WTC11 (cell line): ENCODE measurements at regions not wholly inside any gene's neighbourhood (a gene's known extent, or its start where the extent isn't known, plus 50 kb on each side); places are given as distances from the start of the nearest gene placed in this dataset.

Experiments
- ATAC-seq: fragments of 200-7000 bp; cut with Tn5 transposase; 2 replicates; pipeline ENCODE4 v1.10.0; 2021; ENCODE audit warnings: mild to moderate bottlenecking, moderate library complexity
- CTCF ChIA-PET: fragments of 300-600 bp; sonication (Branson Sonifier 250); formaldehyde crosslinking; loops from one replicate; lab custom pipeline; 2021; ENCODE audit warnings: antibody characterized with exemption; lab: Charles Lee
- POLR2A ChIA-PET: fragments of 350-600 bp; sonication (Branson Sonifier 250); formaldehyde crosslinking; loops from one replicate; lab custom pipeline; 2021; ENCODE audit warnings: antibody characterized with exemption; lab: Charles Lee
- DNase-seq: peaks from one replicate; pipeline ENCODE4 v3.0.0; 2021; ENCODE audit warnings: low spot score
- H3K27ac Mint-ChIP-seq: 2 replicates; pipeline ENCODE4 v1.8.0; 2021; ENCODE audit warnings: mixed read lengths
- H3K27me3 Mint-ChIP-seq: 2 replicates; pipeline ENCODE4 v1.8.0; 2021; ENCODE audit warnings: low read depth, mild to moderate bottlenecking, moderate library complexity, mixed read lengths
- H3K36me3 Mint-ChIP-seq: 2 replicates; pipeline ENCODE4 v1.8.0; 2021; ENCODE audit warnings: mixed read lengths
- H3K4me1 Mint-ChIP-seq: 2 replicates; pipeline ENCODE4 v1.8.0; 2022; ENCODE audit warnings: mixed read lengths
- H3K4me3 Mint-ChIP-seq: 2 replicates; pipeline ENCODE4 v1.8.0; 2021; ENCODE audit warnings: mild to moderate bottlenecking, moderate library complexity, mixed read lengths
- H3K9me3 Mint-ChIP-seq: 2 replicates; pipeline ENCODE4 v1.8.0; 2021; ENCODE audit warnings: mixed read lengths
- CBFB ChIP-seq: sonication (generic); formaldehyde crosslinking; IDR thresholded peaks from 2 replicates; pipeline ENCODE4 v1.8.1; 2022; ENCODE audit warnings: mild to moderate bottlenecking, low read depth, missing genetic modification reagents
- E2F4 ChIP-seq: sonication (generic); formaldehyde crosslinking; IDR thresholded peaks from 2 replicates; pipeline ENCODE4 v1.8.1; 2022; ENCODE audit warnings: low read depth, mild to moderate bottlenecking, moderate library complexity, missing genetic modification reagents, borderline replicate concordance
- E2F5 ChIP-seq: sonication (generic); formaldehyde crosslinking; IDR thresholded peaks from 2 replicates; pipeline ENCODE4 v1.8.1; 2022; ENCODE audit warnings: mild to moderate bottlenecking, moderate library complexity, missing genetic modification reagents
- ESRRA ChIP-seq: sonication (generic); formaldehyde crosslinking; IDR thresholded peaks from 2 replicates; pipeline ENCODE4 v1.8.1; 2022; ENCODE audit warnings: mild to moderate bottlenecking, missing genetic modification reagents, borderline replicate concordance
- HMGA2 ChIP-seq: fragments of 250-450 bp; sonication (Bioruptor Pico); IDR thresholded peaks from 2 replicates; pipeline ENCODE4 v1.4.0; 2021; ENCODE audit warnings: mild to moderate bottlenecking, moderate library complexity
- JAZF1 ChIP-seq: fragments of 250-450 bp; sonication (Bioruptor Pico); IDR thresholded peaks from 2 replicates; pipeline ENCODE4 v1.9.0; 2021; ENCODE audit warnings: moderate library complexity, mild to moderate bottlenecking, inconsistent platforms
- KAT7 ChIP-seq: sonication (generic); formaldehyde crosslinking; IDR thresholded peaks from 2 replicates; pipeline ENCODE4 v1.8.1; 2023; ENCODE audit warnings: missing genetic modification reagents, mild to moderate bottlenecking, borderline replicate concordance
- MLX ChIP-seq: sonication (generic); formaldehyde crosslinking; IDR thresholded peaks from 2 replicates; pipeline ENCODE4 v1.8.1; 2023; ENCODE audit warnings: mild to moderate bottlenecking, missing genetic modification reagents, moderate library complexity
- NFATC4 ChIP-seq: fragments of 250-450 bp; sonication (Bioruptor Pico); IDR thresholded peaks from 2 replicates; pipeline ENCODE4 v1.9.0; 2021; ENCODE audit warnings: mild to moderate bottlenecking
- OVOL2 ChIP-seq: fragments of 250-450 bp; sonication (Bioruptor Pico); IDR thresholded peaks from 2 replicates; pipeline ENCODE4 v1.9.0; 2021; ENCODE audit warnings: mild to moderate bottlenecking, borderline replicate concordance
- STAT6 ChIP-seq: sonication (generic); formaldehyde crosslinking; conservative IDR thresholded peaks from 2 replicates; pipeline ENCODE4 v1.8.1; 2023; ENCODE audit warnings: mild to moderate bottlenecking, low read depth, missing genetic modification reagents, moderate library complexity
- TP53 ChIP-seq: sonication (generic); formaldehyde crosslinking; IDR thresholded peaks from 2 replicates; pipeline ENCODE4 v1.8.1; 2023; ENCODE audit warnings: mild to moderate bottlenecking, missing genetic modification reagents
- ZBTB43 ChIP-seq: sonication (generic); formaldehyde crosslinking; IDR thresholded peaks from 2 replicates; pipeline ENCODE4 v1.8.1; 2023; ENCODE audit warnings: mild to moderate bottlenecking, missing genetic modification reagents
- ZMAT4 ChIP-seq: fragments of 250-450 bp; sonication (Bioruptor Pico); IDR thresholded peaks from 2 replicates; pipeline ENCODE4 v1.9.0; 2021; ENCODE audit warnings: mild to moderate bottlenecking
- ZNF121 ChIP-seq: sonication (generic); formaldehyde crosslinking; IDR thresholded peaks from 2 replicates; pipeline ENCODE4 v1.8.0; 2023; ENCODE audit warnings: missing genetic modification reagents
- ZNF138 ChIP-seq: sonication (generic); formaldehyde crosslinking; conservative IDR thresholded peaks from 2 replicates; pipeline ENCODE4 v1.8.1; 2022; ENCODE audit warnings: mild to moderate bottlenecking, moderate library complexity, missing genetic modification reagents
- ZNF219 ChIP-seq: sonication (generic); formaldehyde crosslinking; IDR thresholded peaks from 2 replicates; pipeline ENCODE4 v1.8.0; 2023; ENCODE audit warnings: missing genetic modification reagents, mild to moderate bottlenecking, borderline replicate concordance
- ZNF263 ChIP-seq: sonication (generic); formaldehyde crosslinking; IDR thresholded peaks from 2 replicates; pipeline ENCODE4 v1.8.1; 2022; ENCODE audit warnings: low read depth, mild to moderate bottlenecking, moderate library complexity, missing genetic modification reagents
- ZNF532 ChIP-seq: fragments of 250-450 bp; sonication (Bioruptor Pico); IDR thresholded peaks from 2 replicates; pipeline ENCODE4 v1.9.0; 2021; ENCODE audit warnings: mild to moderate bottlenecking, borderline replicate concordance

- TF ChIP-seq STAT6 (CRISPR knock-in tag) (no peak), ZNF263 (CRISPR knock-in tag) (no peak), ZNF138 (no peak), ESRRA (CRISPR knock-in tag) (no peak), OVOL2 (CRISPR knock-in tag) (no peak), NFATC4 (CRISPR knock-in tag) (no peak), CBFB (CRISPR knock-in tag) (no peak)
Observed at GRCh38 chr1:217965156-217965786, 319.8 kb upstream of the RRP15 start (continued).

- Mint-ChIP-seq H3K4me1 (peaks cover 13% of the 10 kb centered on the region), H3K9me3 (peaks cover 30% of the 10 kb centered on the region), H3K27ac (no peak overlapping the region), H3K27me3 (no peaks in the 10 kb centered on the region), H3K4me3 (no peak overlapping the region), H3K36me3 (peaks cover 8% of the 10 kb centered on the region)
- ChIA-PET POLR2A (no interaction called here), CTCF (no interaction called here)
- TF ChIP-seq ZNF121 (CRISPR knock-in tag) = no peak
- ATAC-seq (no peak), DNase-seq (no peak)
Observed at GRCh38 chr1:217968085-217968484, 317.0 kb upstream of the RRP15 start.

- no peak overlapping the region for H3K4me3 Mint-ChIP-seq
Observed at GRCh38 chr1:217969428-217969827, 315.7 kb upstream of the RRP15 start.

GRCh38 chr1:217977943-217978342 is 307.1 kb upstream of the RRP15 start:
- DNase-seq (no peak), ATAC-seq (peak; percentile 76)
- H3K4me3 Mint-ChIP-seq = no peak overlapping the region
- ChIA-PET CTCF (no interaction called here), POLR2A (no interaction called here)
- H3K27ac Mint-ChIP-seq = no peak overlapping the region
- H3K27me3 Mint-ChIP-seq = no peaks in the 10 kb centered on the region
- H3K9me3 Mint-ChIP-seq = peaks cover 19% of the 10 kb centered on the region
- H3K36me3 Mint-ChIP-seq = peaks cover 8% of the 10 kb centered on the region
- peaks cover 21% of the 10 kb centered on the region for H3K4me1 Mint-ChIP-seq
- TF ChIP-seq ZBTB43 (CRISPR knock-in tag) = no peak
- no peak for TF ChIP-seq ZNF532 (CRISPR knock-in tag)
- TF ChIP-seq ZMAT4 (CRISPR knock-in tag) = no peak
- TF ChIP-seq TP53 (CRISPR knock-in tag) = no peak
- no peak for TF ChIP-seq E2F4 (CRISPR knock-in tag)
- no peak for TF ChIP-seq NFATC4 (CRISPR knock-in tag)
- no peak for TF ChIP-seq KAT7 (CRISPR knock-in tag)
- TF ChIP-seq JAZF1 (CRISPR knock-in tag) = no peak
- no peak for TF ChIP-seq E2F5 (CRISPR knock-in tag)
- TF ChIP-seq MLX = no peak
- no peak for TF ChIP-seq ZNF219 (CRISPR knock-in tag)

More at GRCh38 chr1:217969428-217969827, 315.7 kb upstream of the RRP15 start:
- H3K4me1 Mint-ChIP-seq = peaks cover 13% of the 10 kb centered on the region
- ATAC-seq = no peak
- POLR2A ChIA-PET = no interaction called here
- no peak for TF ChIP-seq HMGA2 (CRISPR knock-in tag)
- TF ChIP-seq, all 79 proteins: peak for 0
- Mint-ChIP-seq H3K27me3 (no peaks in the 10 kb centered on the region), H3K27ac (no peak overlapping the region), H3K36me3 (peaks cover 8% of the 10 kb centered on the region), H3K9me3 (peaks cover 30% of the 10 kb centered on the region)
- CTCF ChIA-PET = no interaction called here
- DNase-seq = no peak
